A549 (cell line): ENCODE measurements at regions not wholly inside any gene's neighbourhood (a gene's known extent, or its start where the extent isn't known, plus 50 kb on each side); places are given as distances from the start of the nearest gene placed in this dataset.

Experiments
- ATAC-seq, 2 experiments: fragments of 200-7000 bp in 1 of 2; fragments of >200 bp in 1 of 2; cut with Nextera tagmentation in 1 of 2; cut with Tn5 transposase in 1 of 2; 3 replicates each; pipeline versions ENCODE4 v1.8.0 to v1.9.1; 2018 to 2020; ENCODE audit warnings: mild to moderate bottlenecking in 1 of 2, moderate library complexity in 1 of 2
- CTCF ChIA-PET: fragments of 300-600 bp; sonication (Branson Sonifier 250); formaldehyde crosslinking; extraction: SDS; loops from one replicate; lab custom pipeline; 2021; ENCODE audit warnings: antibody characterized with exemption, inconsistent platforms; lab: Yijun Ruan, JAX
- POLR2A ChIA-PET: fragments of 350-600 bp; formaldehyde crosslinking; extraction: SDS; loops from one replicate; lab custom pipeline; 2021; ENCODE audit warnings: antibody characterized with exemption, inconsistent platforms; lab: Yijun Ruan, JAX
- DNase-seq, 2 experiments: peaks; one replicate each; pipeline versions ENCODE4 v3.0.0 to v3.0.0-alpha.2; 2011 to 2016; ENCODE audit warnings: low read depth in 1 of 2, low spot score in 1 of 2
- FAIRE-seq: peaks from 2 replicates; lab custom pipeline; 2011; peaks lifted over from hg19 to GRCh38; lab: Jason Lieb, UNC
- H3K27ac ChIP-seq, 2 experiments: fragments of >200 bp; sonication (Bioruptor Twin); formaldehyde crosslinking; 3 replicates each; pipeline ENCODE4 v1.5.1; 2016 to 2017
- H3K4me1 ChIP-seq: fragments of >200 bp; sonication (Bioruptor Twin); formaldehyde crosslinking; 3 replicates; pipeline ENCODE4 v1.6.1; 2016
- H3K4me2 ChIP-seq: fragments of >200 bp; sonication (Bioruptor Twin); formaldehyde crosslinking; 3 replicates; pipeline ENCODE4 v1.6.1; 2016
- H3K4me3 ChIP-seq: fragments of >200 bp; sonication (Bioruptor Twin); formaldehyde crosslinking; 3 replicates; pipeline ENCODE4 v1.5.1; 2016
- H3K9me3 ChIP-seq: fragments of >200 bp; sonication (Bioruptor Twin); formaldehyde crosslinking; 3 replicates; pipeline ENCODE4 v1.6.1; 2016
- BHLHE40 ChIP-seq: IDR thresholded peaks from 2 replicates; pipeline ENCODE4 v1.6.1; 2012; ENCODE audit warnings: low read depth, low read length, inconsistent platforms
- CHD2 ChIP-seq: fragments of 150-350 bp; IDR thresholded peaks from 2 replicates; pipeline ENCODE4 v1.6.1; 2014; ENCODE audit warnings: low read length; ENCODE audit not compliant: partially characterized antibody
- EHF ChIP-seq: fragments of 250-450 bp; sonication (Bioruptor Pico); IDR thresholded peaks from 2 replicates; pipeline ENCODE4 v1.5.0; 2020; ENCODE audit warnings: mild to moderate bottlenecking
- EHMT2 ChIP-seq: fragments of 200-600 bp; sonication (generic); IDR thresholded peaks from 2 replicates; pipeline ENCODE4 v1.6.1; 2016; ENCODE audit warnings: antibody characterized with exemption, low read depth, mild to moderate bottlenecking, moderate library complexity
- EP300 ChIP-seq, 2 experiments: fragments of >200 bp; sonication (Bioruptor Twin); formaldehyde crosslinking; IDR thresholded peaks; 2 replicates in 1 of 2; 3 replicates in 1 of 2; pipeline ENCODE4 v1.6.1; 2016 to 2017
- FOXS1 ChIP-seq: fragments of 250-450 bp; sonication (Bioruptor Pico); IDR thresholded peaks from 2 replicates; pipeline ENCODE4 v1.5.0; 2020; ENCODE audit warnings: mild to moderate bottlenecking, moderate library complexity
- HEYL ChIP-seq: fragments of 250-450 bp; sonication (Bioruptor Pico); IDR thresholded peaks from 2 replicates; pipeline ENCODE4 v1.8.0; 2021; ENCODE audit warnings: mild to moderate bottlenecking, moderate library complexity
- HMGXB4 ChIP-seq: fragments of 250-450 bp; sonication (Bioruptor Pico); IDR thresholded peaks from 2 replicates; pipeline ENCODE4 v1.5.0; 2021; ENCODE audit warnings: mild to moderate bottlenecking, moderate library complexity, borderline replicate concordance
- HOXB5 ChIP-seq: fragments of 250-450 bp; sonication (Bioruptor Pico); IDR thresholded peaks from 2 replicates; pipeline ENCODE4 v1.5.0; 2020; ENCODE audit warnings: mild to moderate bottlenecking, moderate library complexity
- JUNB ChIP-seq: fragments of >200 bp; sonication (Bioruptor Twin); formaldehyde crosslinking; IDR thresholded peaks from 2 replicates; pipeline ENCODE4 v1.6.1; 2016
- KDM5A ChIP-seq: fragments of 200-600 bp; sonication (generic); IDR thresholded peaks from 2 replicates; pipeline ENCODE4 v1.6.1; 2016; ENCODE audit warnings: antibody characterized with exemption, mild to moderate bottlenecking
- PHF8 ChIP-seq: fragments of 200-600 bp; sonication (generic); IDR thresholded peaks from 2 replicates; pipeline ENCODE4 v1.6.1; 2016; ENCODE audit warnings: low read depth, mild to moderate bottlenecking, antibody characterized with exemption, moderate library complexity, borderline replicate concordance
- POLR2A ChIP-seq: IDR thresholded peaks from 2 replicates; pipeline ENCODE4 v1.6.1; 2012; ENCODE audit warnings: mild to moderate bottlenecking, low read length
- RAD21 ChIP-seq, 2 experiments: fragments of >200 bp in 1 of 2; sonication (Bioruptor Twin) in 1 of 2; formaldehyde crosslinking in 1 of 2; IDR thresholded peaks in 1 of 2; conservative IDR thresholded peaks in 1 of 2; 2 replicates in 1 of 2; 3 replicates in 1 of 2; pipeline ENCODE4 v1.6.1; 2012 to 2018; ENCODE audit warnings: inconsistent platforms in 1 of 2
- SMC3 ChIP-seq: fragments of >200 bp; sonication (Bioruptor Twin); formaldehyde crosslinking; IDR thresholded peaks from 3 replicates; pipeline ENCODE4 v1.6.1; 2018; ENCODE audit warnings: inconsistent platforms
- USF2 ChIP-seq: fragments of 450-650 bp; IDR thresholded peaks from 2 replicates; pipeline ENCODE4 v1.6.1; 2014; ENCODE audit warnings: antibody characterized with exemption
- ZC3H11A ChIP-seq: fragments of 450-650 bp; IDR thresholded peaks from 2 replicates; pipeline ENCODE4 v1.6.1; 2014; ENCODE audit warnings: antibody characterized with exemption, mild to moderate bottlenecking
- WGBS: methylation state at CpG from one replicate; pipeline ENCODE4 v1.1.6; 2017; ENCODE audit errors: missing lambda C conversion rate; 5-methylcytosine and 5-hydroxymethylcytosine counted together
- TF ChIP-seq, protein P1 (sequence below): fragments of >200 bp; sonication (Bioruptor Twin); formaldehyde crosslinking; IDR thresholded peaks from 3 replicates; pipeline ENCODE4 v1.6.1; 2016
- TF ChIP-seq, protein P2 (sequence below): fragments of >200 bp; sonication (Bioruptor Twin); formaldehyde crosslinking; IDR thresholded peaks from 3 replicates; pipeline ENCODE4 v1.5.1; 2016
- TF ChIP-seq, protein P3 (sequence below): fragments of 250-450 bp; sonication (Bioruptor Pico); IDR thresholded peaks from 2 replicates; pipeline ENCODE4 v1.5.0; 2020; ENCODE audit warnings: low read depth, mild to moderate bottlenecking, moderate library complexity
- TF ChIP-seq, protein P4 (sequence below): fragments of 150-350 bp; IDR thresholded peaks from 2 replicates; pipeline ENCODE4 v1.6.1; 2014; ENCODE audit warnings: low read depth, mild to moderate bottlenecking, low read length

DNA sequence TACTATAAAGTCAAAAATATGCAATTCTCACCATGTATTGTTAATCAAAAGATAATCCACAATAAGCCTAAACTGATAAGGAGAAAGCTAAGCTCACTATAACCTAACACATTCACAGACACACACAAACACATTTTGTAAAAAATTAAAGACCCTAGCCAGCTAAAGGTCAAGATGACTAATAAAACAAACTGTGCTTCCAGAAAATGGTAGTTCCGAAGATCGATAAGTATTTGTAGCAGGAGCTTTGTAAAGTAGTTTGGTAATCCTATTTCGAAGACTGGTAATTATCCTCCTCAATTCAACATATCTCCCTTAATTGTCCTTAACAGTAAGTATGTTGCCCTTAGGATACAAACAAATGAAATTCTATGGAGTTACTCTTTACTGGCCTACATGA, 62.9 kb upstream of the CHMP2B start:
- no peak for DNase-seq
- WGBS: 92% methylated on average over 3 of the region's 3 CpGs
- Histone ChIP-seq H3K4me1 (peaks cover 8% of the 10 kb centered on the region; the same call in 1 of the 3 replicates), H3K9me3 (no peaks in the 10 kb centered on the region; the same call in 2 of the 3 replicates), H3K4me2 (no peak overlapping the region), H3K27ac (no peak overlapping the region), H3K4me3 (no peak overlapping the region)
- POLR2A ChIA-PET: no interaction called here
- CTCF ChIA-PET: no interaction called here
- TF ChIP-seq JUNB (no peak), EP300 (IDR thresholded peaks at IDR 0.05) (no peak), RAD21 (conservative IDR thresholded peaks at IDR 0.05 in 1 of 2, IDR thresholded peaks at IDR 0.05 in 1 of 2) (no peak), EHF (CRISPR knock-in tag) (no peak), PHF8 (no peak), BHLHE40 (no peak), FOXS1 (no peak), KDM5A (no peak), POLR2A (no peak), HOXB5 (CRISPR knock-in tag) (no peak), HEYL (CRISPR knock-in tag) (no peak), CHD2 (no peak), SMC3 (no peak), HMGXB4 (no peak)
- TF ChIP-seq, protein P1, sequence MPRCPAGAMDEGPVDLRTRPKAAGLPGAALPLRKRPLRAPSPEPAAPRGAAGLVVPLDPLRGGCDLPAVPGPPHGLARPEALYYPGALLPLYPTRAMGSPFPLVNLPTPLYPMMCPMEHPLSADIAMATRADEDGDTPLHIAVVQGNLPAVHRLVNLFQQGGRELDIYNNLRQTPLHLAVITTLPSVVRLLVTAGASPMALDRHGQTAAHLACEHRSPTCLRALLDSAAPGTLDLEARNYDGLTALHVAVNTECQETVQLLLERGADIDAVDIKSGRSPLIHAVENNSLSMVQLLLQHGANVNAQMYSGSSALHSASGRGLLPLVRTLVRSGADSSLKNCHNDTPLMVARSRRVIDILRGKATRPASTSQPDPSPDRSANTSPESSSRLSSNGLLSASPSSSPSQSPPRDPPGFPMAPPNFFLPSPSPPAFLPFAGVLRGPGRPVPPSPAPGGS: no peak
- TF ChIP-seq, protein P2, sequence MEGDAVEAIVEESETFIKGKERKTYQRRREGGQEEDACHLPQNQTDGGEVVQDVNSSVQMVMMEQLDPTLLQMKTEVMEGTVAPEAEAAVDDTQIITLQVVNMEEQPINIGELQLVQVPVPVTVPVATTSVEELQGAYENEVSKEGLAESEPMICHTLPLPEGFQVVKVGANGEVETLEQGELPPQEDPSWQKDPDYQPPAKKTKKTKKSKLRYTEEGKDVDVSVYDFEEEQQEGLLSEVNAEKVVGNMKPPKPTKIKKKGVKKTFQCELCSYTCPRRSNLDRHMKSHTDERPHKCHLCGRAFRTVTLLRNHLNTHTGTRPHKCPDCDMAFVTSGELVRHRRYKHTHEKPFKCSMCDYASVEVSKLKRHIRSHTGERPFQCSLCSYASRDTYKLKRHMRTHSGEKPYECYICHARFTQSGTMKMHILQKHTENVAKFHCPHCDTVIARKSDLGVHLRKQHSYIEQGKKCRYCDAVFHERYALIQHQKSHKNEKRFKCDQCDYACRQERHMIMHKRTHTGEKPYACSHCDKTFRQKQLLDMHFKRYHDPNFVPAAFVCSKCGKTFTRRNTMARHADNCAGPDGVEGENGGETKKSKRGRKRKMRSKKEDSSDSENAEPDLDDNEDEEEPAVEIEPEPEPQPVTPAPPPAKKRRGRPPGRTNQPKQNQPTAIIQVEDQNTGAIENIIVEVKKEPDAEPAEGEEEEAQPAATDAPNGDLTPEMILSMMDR: no peak
- TF ChIP-seq, protein P3, sequence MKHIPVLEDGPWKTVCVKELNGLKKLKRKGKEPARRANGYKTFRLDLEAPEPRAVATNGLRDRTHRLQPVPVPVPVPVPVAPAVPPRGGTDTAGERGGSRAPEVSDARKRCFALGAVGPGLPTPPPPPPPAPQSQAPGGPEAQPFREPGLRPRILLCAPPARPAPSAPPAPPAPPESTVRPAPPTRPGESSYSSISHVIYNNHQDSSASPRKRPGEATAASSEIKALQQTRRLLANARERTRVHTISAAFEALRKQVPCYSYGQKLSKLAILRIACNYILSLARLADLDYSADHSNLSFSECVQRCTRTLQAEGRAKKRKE (CRISPR knock-in tag): no peak
- TF ChIP-seq, protein P4, sequence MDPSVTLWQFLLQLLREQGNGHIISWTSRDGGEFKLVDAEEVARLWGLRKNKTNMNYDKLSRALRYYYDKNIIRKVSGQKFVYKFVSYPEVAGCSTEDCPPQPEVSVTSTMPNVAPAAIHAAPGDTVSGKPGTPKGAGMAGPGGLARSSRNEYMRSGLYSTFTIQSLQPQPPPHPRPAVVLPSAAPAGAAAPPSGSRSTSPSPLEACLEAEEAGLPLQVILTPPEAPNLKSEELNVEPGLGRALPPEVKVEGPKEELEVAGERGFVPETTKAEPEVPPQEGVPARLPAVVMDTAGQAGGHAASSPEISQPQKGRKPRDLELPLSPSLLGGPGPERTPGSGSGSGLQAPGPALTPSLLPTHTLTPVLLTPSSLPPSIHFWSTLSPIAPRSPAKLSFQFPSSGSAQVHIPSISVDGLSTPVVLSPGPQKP: no peak
- ATAC-seq: no peak
- FAIRE-seq: no peak

GRCh38 chr3:87161851-87162250, 65.3 kb upstream of the CHMP2B start:
- peak overlapping the region; percentile 13; the same call in 1 of the 3 replicates for H3K4me2 ChIP-seq

More at GRCh38 chr3:87161851-87162250, 65.3 kb upstream of the CHMP2B start:
- ATAC-seq: no peak
- H3K4me1 ChIP-seq: 0 out of 3 replicates have a peak, but pooled peaks cover 4% of the 10 kb centered on the region
- WGBS: 49% methylated on average over 3 of the region's 3 CpGs
- ChIA-PET POLR2A (no interaction called here), CTCF (interaction anchor here (1.0 kb wide), 1 partner anchor 72 kb away, joined by 3 read pairs; no protein-coding TSS in a partner anchor)
- H3K4me3 ChIP-seq: no peak overlapping the region
- TF ChIP-seq USF2: no peak
- TF ChIP-seq ZC3H11A: no peak
- no peak for TF ChIP-seq EHMT2
- no peak for TF ChIP-seq CHD2
- no peak for TF ChIP-seq PHF8
- H3K27ac ChIP-seq: no peak overlapping the region
- no peaks in the 10 kb centered on the region; the same call in 2 of the 3 replicates for H3K9me3 ChIP-seq
- no peak for FAIRE-seq
- DNase-seq: no peak
